B cell (primary cell): ENCODE measurements at regions not wholly inside any gene's neighbourhood (a gene's known extent, or its start where the extent isn't known, plus 50 kb on each side); places are given as distances from the start of the nearest gene placed in this dataset.

Source experiments
- ATAC-seq: fragments of 200-7000 bp; cut with Tn5 transposase; one replicate; pipeline ENCODE4 v1.10.0; 2021; ENCODE audit warnings: low read depth, mild to moderate bottlenecking, moderate number of reproducible peaks, moderate library complexity
- CTCF ChIA-PET: fragments of 350-600 bp; sonication (Branson Sonifier 250); formaldehyde crosslinking; loops from one replicate; lab custom pipeline; 2021; ENCODE audit warnings: antibody characterized with exemption, inconsistent platforms; lab: Charles Lee
- POLR2A ChIA-PET: fragments of 350-600 bp; sonication (Branson Sonifier 250); formaldehyde crosslinking; loops from one replicate; lab custom pipeline; 2021; ENCODE audit warnings: antibody characterized with exemption; lab: Charles Lee
- DNase-seq: peaks from one replicate; pipeline ENCODE4 v3.0.0; 2013
- H2AFZ ChIP-seq: 2 replicates; pipeline ENCODE4 v1.6.1; 2012; ENCODE audit warnings: mild to moderate bottlenecking, low read depth, low read length; ENCODE audit not compliant: insufficient read depth, poor library complexity, severe bottlenecking
- H3K27ac ChIP-seq, 2 donors: 1 replicate in 1 of 2; 2 replicates in 1 of 2; pipeline ENCODE4 v1.5.1; 2012 to 2013; ENCODE audit warnings: low read length in 2 of 2, mild to moderate bottlenecking in 2 of 2, moderate library complexity in 1 of 2
- H3K27me3 ChIP-seq, 4 experiments: fragments of 200-600 bp in 1 of 4; sonication (generic) in 1 of 4; replicated peaks in 1 of 4; 1 replicate in 2 of 4; 2 replicates in 2 of 4; pipeline versions ENCODE4 v1.6.1 to v1.7.0; 2013 to 2016; ENCODE audit warnings: low read length in 3 of 4, mild to moderate bottlenecking in 2 of 4, mixed read lengths in 1 of 4, moderate library complexity in 1 of 4; ENCODE audit not compliant: insufficient read depth in 4 of 4, control insufficient read depth in 3 of 4; ENCODE audit errors: control extremely low read depth in 1 of 4
- H3K36me3 ChIP-seq, 2 experiments: replicated peaks in 1 of 2; 1 replicate in 1 of 2; 2 replicates in 1 of 2; pipeline versions ENCODE4 v1.6.1 to v1.7.1; 2013; ENCODE audit warnings: low read length in 1 of 2; ENCODE audit not compliant: insufficient read depth in 2 of 2, control insufficient read depth in 1 of 2; ENCODE audit errors: control extremely low read depth in 1 of 2, extremely low read depth in 1 of 2
- H3K4me1 ChIP-seq, 2 donors: fragments of 200-600 bp in 1 of 2; sonication (generic) in 1 of 2; 1 replicate in 1 of 2; 2 replicates in 1 of 2; pipeline versions ENCODE4 v1.5.1 to v1.6.1; 2013 to 2017; ENCODE audit warnings: low read length in 2 of 2; ENCODE audit not compliant: control insufficient read depth in 2 of 2, insufficient read depth in 2 of 2
- H3K4me2 ChIP-seq: replicated peaks from 2 replicates; pipeline ENCODE3; 2012; ENCODE audit warnings: mild to moderate bottlenecking, low read depth, low read length; ENCODE audit not compliant: poor library complexity, severe bottlenecking
- H3K4me3 ChIP-seq, 5 experiments: fragments of 200-600 bp in 1 of 5; sonication (generic) in 1 of 5; 1 replicate in 3 of 5; 2 replicates in 2 of 5; pipeline versions ENCODE4 v1.5.1 to v1.7.0; 2011 to 2016; ENCODE audit warnings: low read length in 4 of 5, mild to moderate bottlenecking in 4 of 5, low read depth in 2 of 5, control low read depth in 1 of 5, moderate library complexity in 1 of 5; ENCODE audit not compliant: insufficient read depth in 1 of 5; ENCODE audit errors: control extremely low read depth in 1 of 5, extremely low read depth in 1 of 5
- H3K79me2 ChIP-seq: fragments of 200-600 bp; sonication (generic); one replicate; pipeline ENCODE4 v1.6.0; 2016; ENCODE audit warnings: low read length; ENCODE audit not compliant: control insufficient read depth, insufficient read depth
- H3K9ac ChIP-seq: fragments of 200-600 bp; sonication (generic); 2 replicates; pipeline ENCODE4 v1.6.1; 2017; ENCODE audit warnings: mild to moderate bottlenecking, low read length, moderate library complexity
- H3K9me3 ChIP-seq, 3 donors: one replicate each; pipeline versions ENCODE4 v1.6.1 to v1.7.1; 2013; ENCODE audit warnings: low read length in 2 of 3; ENCODE audit not compliant: control insufficient read depth in 2 of 3, insufficient read depth in 1 of 3; ENCODE audit errors: control extremely low read depth in 1 of 3
- H4K20me1 ChIP-seq: 2 replicates; pipeline ENCODE4 v1.6.0; 2012; ENCODE audit warnings: mild to moderate bottlenecking, low read length; ENCODE audit not compliant: insufficient read depth, control insufficient read depth, poor library complexity, severe bottlenecking
- H3K27ac Mint-ChIP-seq: one replicate; pipeline ENCODE4 v1.8.0; 2021; ENCODE audit warnings: mixed read lengths
- H3K27me3 Mint-ChIP-seq: one replicate; pipeline ENCODE4 v1.8.0; 2021; ENCODE audit warnings: mixed read lengths
- H3K4me1 Mint-ChIP-seq: one replicate; pipeline ENCODE4 v1.8.0; 2021; ENCODE audit warnings: mixed read lengths
- H3K4me3 Mint-ChIP-seq: one replicate; pipeline ENCODE4 v1.8.0; 2021; ENCODE audit warnings: mixed read lengths
- H3K9me3 Mint-ChIP-seq: one replicate; pipeline ENCODE4 v1.8.0; 2022; ENCODE audit warnings: mixed read lengths; ENCODE audit not compliant: insufficient read depth
- EZH2 ChIP-seq: IDR thresholded peaks from 2 replicates; pipeline ENCODE4 v1.6.1; 2012; ENCODE audit warnings: borderline replicate concordance, low read depth, mild to moderate bottlenecking, moderate library complexity, low read length; ENCODE audit not compliant: insufficient read depth, poor library complexity, severe bottlenecking
- WGBS: methylation state at CpG from one replicate; pipeline ENCODE4 v1.1.5; 2013; ENCODE audit warnings: missing lambda C conversion rate; ENCODE audit not compliant: insufficient coverage; 5-methylcytosine and 5-hydroxymethylcytosine counted together
- intact Hi-C: fragments of 100-400 bp; cut with micrococcal nuclease; formaldehyde crosslinking; loops from one replicate; pipeline ENCODE4 v1.10.0; 2022
- TF ChIP-seq, protein P1 (sequence below): fragments of 200-600 bp; IDR thresholded peaks from one replicate; pipeline ENCODE4 v1.8.0; 2022; ENCODE audit warnings: antibody characterized with exemption, mild to moderate bottlenecking

GRCh38 chr18:78540636-78541529 lies 438.7 kb upstream of the SALL3 start:
- WGBS, result 93% methylated on average over 14 of the region's 18 CpGs
- H3K9me3 Mint-ChIP-seq, result no peaks in the 10 kb centered on the region
- H3K36me3 ChIP-seq, result no peaks in the 10 kb centered on the region
- no peaks in the 10 kb centered on the region for H3K27me3 ChIP-seq
- no peaks in the 10 kb centered on the region for H3K4me1 ChIP-seq
- no peaks in the 10 kb centered on the region for H3K79me2 ChIP-seq
- H3K4me2 ChIP-seq, result no peak overlapping the region
- H3K27ac ChIP-seq, result no peak overlapping the region
- H3K9ac ChIP-seq, result no peak overlapping the region
- POLR2A ChIA-PET, result no interaction called here
- no peak overlapping the region for H3K4me3 Mint-ChIP-seq
- no peak overlapping the region for H3K4me3 ChIP-seq
- ATAC-seq, result no peak
- H2AFZ ChIP-seq, result no peak overlapping the region
- H3K27me3 Mint-ChIP-seq, result no peaks in the 10 kb centered on the region
- no peak for DNase-seq
- peaks cover 0 to 8% (median 0%) of the 10 kb centered on the region in 3 donors for H3K9me3 ChIP-seq
- CTCF ChIA-PET, result no interaction called here
- no peaks in the 10 kb centered on the region for H4K20me1 ChIP-seq
- H3K4me1 Mint-ChIP-seq, result no peaks in the 10 kb centered on the region
- TF ChIP-seq EZH2, result no peak
- TF ChIP-seq, protein P1, sequence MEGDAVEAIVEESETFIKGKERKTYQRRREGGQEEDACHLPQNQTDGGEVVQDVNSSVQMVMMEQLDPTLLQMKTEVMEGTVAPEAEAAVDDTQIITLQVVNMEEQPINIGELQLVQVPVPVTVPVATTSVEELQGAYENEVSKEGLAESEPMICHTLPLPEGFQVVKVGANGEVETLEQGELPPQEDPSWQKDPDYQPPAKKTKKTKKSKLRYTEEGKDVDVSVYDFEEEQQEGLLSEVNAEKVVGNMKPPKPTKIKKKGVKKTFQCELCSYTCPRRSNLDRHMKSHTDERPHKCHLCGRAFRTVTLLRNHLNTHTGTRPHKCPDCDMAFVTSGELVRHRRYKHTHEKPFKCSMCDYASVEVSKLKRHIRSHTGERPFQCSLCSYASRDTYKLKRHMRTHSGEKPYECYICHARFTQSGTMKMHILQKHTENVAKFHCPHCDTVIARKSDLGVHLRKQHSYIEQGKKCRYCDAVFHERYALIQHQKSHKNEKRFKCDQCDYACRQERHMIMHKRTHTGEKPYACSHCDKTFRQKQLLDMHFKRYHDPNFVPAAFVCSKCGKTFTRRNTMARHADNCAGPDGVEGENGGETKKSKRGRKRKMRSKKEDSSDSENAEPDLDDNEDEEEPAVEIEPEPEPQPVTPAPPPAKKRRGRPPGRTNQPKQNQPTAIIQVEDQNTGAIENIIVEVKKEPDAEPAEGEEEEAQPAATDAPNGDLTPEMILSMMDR, result no peak
- intact Hi-C loops, result no loop called here
- no peak overlapping the region for H3K27ac Mint-ChIP-seq

DNA sequence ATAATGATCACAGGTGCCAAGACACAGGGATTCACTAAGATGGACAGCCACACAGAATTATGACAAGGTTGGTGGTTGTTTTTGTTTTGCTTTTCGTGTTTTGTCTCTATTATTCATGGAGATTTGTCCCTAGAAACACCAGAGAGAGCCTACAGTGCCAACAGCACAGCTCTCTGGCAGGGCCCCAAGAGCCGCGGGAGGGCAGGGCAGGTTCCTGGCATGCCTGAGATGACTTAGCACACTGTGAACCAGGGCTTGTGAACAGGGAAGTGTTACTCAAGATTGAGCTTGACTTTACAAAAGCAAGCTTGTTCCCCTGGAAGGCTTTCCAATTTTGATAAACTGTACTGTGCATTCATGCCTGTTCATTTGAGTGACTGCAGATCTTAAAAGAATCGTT lies 437.4 kb upstream of the SALL3 start:
- POLR2A ChIA-PET, result no interaction called here
- Histone ChIP-seq H3K27me3 (no peaks in the 10 kb centered on the region), H3K9ac (no peak overlapping the region), H3K79me2 (no peaks in the 10 kb centered on the region), H3K9me3 (peaks cover 0 to 8% (median 0%) of the 10 kb centered on the region in 3 donors), H2AFZ (no peak overlapping the region), H3K36me3 (no peaks in the 10 kb centered on the region), H3K4me1 (no peaks in the 10 kb centered on the region), H3K4me3 (no peak overlapping the region), H3K4me2 (no peak overlapping the region), H3K27ac (no peak overlapping the region), H4K20me1 (no peaks in the 10 kb centered on the region)
- no peaks in the 10 kb centered on the region for H3K4me1 Mint-ChIP-seq
- 4% methylated on average over 4 of the region's 4 CpGs for WGBS
- CTCF ChIA-PET, result interaction anchor here (1.4 kb wide), 1 partner anchor 44 kb away, joined by 3 read pairs; no protein-coding TSS in a partner anchor
- TF ChIP-seq, protein P1, result no peak
- no peak for TF ChIP-seq EZH2
- no peak overlapping the region for H3K4me3 Mint-ChIP-seq
- DNase-seq (no peak), ATAC-seq (no peak)
- intact Hi-C loops, result no loop called here
- H3K27me3 Mint-ChIP-seq, result no peaks in the 10 kb centered on the region
- no peaks in the 10 kb centered on the region for H3K9me3 Mint-ChIP-seq
- H3K27ac Mint-ChIP-seq, result no peak overlapping the region
